ENCODE measurements at regions not wholly inside any gene's neighbourhood (a gene's known extent, or its start where the extent isn't known, plus 50 kb on each side); places are given as distances from the start of the nearest gene placed in this dataset. TPM values are rescaled to one million over a fixed set of nuclear protein-coding genes. Genes with fewer than 3 reads are reported as not detected.

- no peak overlapping the region for H3K9ac ChIP-seq (ENCODE audit: low read depth, low read length)
Measured at GRCh38 chr19:27580906-27581305, 1632.0 kb downstream of the UQCRFS1 start.

More at GRCh38 chr19:27580906-27581305, 1632.0 kb downstream of the UQCRFS1 start:
- H3K36me3 ChIP-seq (ENCODE audit: insufficient read depth, low read length): no peaks in the 10 kb centered on the region
- no peaks in the 10 kb centered on the region for H3K27me3 ChIP-seq (ENCODE audit: control insufficient read depth, insufficient read depth, low read length)
- no peaks in the 10 kb centered on the region for H3K4me1 ChIP-seq (ENCODE audit: control insufficient read depth, insufficient read depth, low read length)
- H3K4me2 ChIP-seq (ENCODE audit: low read length): no peak overlapping the region
- H3K9me3 ChIP-seq (replicated peaks; ENCODE audit: low read length): peaks cover 5% of the 10 kb centered on the region
- H3K4me3 ChIP-seq (ENCODE audit: low read length): no peak overlapping the region

Small RNAs in the stretch of these regions (small RNA-seq; reads per million reads assigned to genes)
- gene AC006504.6 (not detected), gene RNA5SP470 (not detected)
